Testis (tissue), 2 donors: ENCODE measurements at regions not wholly inside any gene's neighbourhood (a gene's known extent, or its start where the extent isn't known, plus 50 kb on each side); places are given as distances from the start of the nearest gene placed in this dataset.

Source experiments
- POLR2A ChIP-seq: fragments of 450-650 bp; IDR thresholded peaks from one replicate; pipeline ENCODE4 v1.6.1; 2017; ENCODE audit warnings: antibody characterized with exemption, mild to moderate bottlenecking, moderate library complexity
- TF ChIP-seq, protein P1 (sequence below), 3 experiments: fragments of 450-650 bp in 2 of 3; fragments of 200-600 bp in 1 of 3; sonication (generic) in 1 of 3; IDR thresholded peaks; one replicate each; pipeline ENCODE4 v1.5.1; 2016 to 2019; ENCODE audit warnings: antibody characterized with exemption in 3 of 3, mild to moderate bottlenecking in 2 of 3, moderate library complexity in 1 of 3

DNA sequence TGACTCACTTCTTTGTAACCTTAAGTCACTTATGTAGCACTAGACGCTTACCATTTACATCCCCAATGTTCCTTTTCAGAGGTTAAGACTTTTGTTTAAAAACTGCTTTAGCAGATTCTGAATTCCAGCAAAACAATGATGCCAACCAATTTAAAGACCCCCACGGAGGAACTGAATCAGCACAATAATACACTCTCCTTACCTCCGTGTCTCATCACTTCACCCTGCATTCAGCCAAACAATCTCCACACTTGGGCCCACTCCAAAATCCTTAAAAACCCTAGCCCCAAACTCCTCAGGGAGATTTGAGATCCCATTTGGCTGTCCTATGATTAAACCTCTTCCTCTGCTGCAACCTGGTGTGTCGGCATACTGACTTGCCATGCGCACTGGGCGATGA is 153.9 kb downstream of the B3GNT2 start:
- TF ChIP-seq POLR2A: no peak
- TF ChIP-seq, protein P1, sequence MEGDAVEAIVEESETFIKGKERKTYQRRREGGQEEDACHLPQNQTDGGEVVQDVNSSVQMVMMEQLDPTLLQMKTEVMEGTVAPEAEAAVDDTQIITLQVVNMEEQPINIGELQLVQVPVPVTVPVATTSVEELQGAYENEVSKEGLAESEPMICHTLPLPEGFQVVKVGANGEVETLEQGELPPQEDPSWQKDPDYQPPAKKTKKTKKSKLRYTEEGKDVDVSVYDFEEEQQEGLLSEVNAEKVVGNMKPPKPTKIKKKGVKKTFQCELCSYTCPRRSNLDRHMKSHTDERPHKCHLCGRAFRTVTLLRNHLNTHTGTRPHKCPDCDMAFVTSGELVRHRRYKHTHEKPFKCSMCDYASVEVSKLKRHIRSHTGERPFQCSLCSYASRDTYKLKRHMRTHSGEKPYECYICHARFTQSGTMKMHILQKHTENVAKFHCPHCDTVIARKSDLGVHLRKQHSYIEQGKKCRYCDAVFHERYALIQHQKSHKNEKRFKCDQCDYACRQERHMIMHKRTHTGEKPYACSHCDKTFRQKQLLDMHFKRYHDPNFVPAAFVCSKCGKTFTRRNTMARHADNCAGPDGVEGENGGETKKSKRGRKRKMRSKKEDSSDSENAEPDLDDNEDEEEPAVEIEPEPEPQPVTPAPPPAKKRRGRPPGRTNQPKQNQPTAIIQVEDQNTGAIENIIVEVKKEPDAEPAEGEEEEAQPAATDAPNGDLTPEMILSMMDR (IDR thresholded peaks at IDR 0.05): no peak
